ENCODE measurements at regions not wholly inside any gene's neighbourhood (a gene's known extent, or its start where the extent isn't known, plus 50 kb on each side); places are given as distances from the start of the nearest gene placed in this dataset.
A peak's percentile ranks its signal among the peaks of the same experiment; 100 is the strongest.
"Not testable (repeated sequence)": the region's sequence is repeated elsewhere in the genome, so short reads cannot be mapped to it uniquely, and the experiment has no call there.

- H3K36me3 ChIP-seq (ENCODE audit: insufficient read depth, low read length) = no peaks in the 10 kb centered on the region
- H3K27ac ChIP-seq (ENCODE audit: low read depth, low read length, poor library complexity, severe bottlenecking) = no peak overlapping the region
- no peak for TF ChIP-seq EZH2 (IDR thresholded peaks at IDR 0.05; ENCODE audit: borderline replicate concordance, low read length)
- TF ChIP-seq, protein P1, sequence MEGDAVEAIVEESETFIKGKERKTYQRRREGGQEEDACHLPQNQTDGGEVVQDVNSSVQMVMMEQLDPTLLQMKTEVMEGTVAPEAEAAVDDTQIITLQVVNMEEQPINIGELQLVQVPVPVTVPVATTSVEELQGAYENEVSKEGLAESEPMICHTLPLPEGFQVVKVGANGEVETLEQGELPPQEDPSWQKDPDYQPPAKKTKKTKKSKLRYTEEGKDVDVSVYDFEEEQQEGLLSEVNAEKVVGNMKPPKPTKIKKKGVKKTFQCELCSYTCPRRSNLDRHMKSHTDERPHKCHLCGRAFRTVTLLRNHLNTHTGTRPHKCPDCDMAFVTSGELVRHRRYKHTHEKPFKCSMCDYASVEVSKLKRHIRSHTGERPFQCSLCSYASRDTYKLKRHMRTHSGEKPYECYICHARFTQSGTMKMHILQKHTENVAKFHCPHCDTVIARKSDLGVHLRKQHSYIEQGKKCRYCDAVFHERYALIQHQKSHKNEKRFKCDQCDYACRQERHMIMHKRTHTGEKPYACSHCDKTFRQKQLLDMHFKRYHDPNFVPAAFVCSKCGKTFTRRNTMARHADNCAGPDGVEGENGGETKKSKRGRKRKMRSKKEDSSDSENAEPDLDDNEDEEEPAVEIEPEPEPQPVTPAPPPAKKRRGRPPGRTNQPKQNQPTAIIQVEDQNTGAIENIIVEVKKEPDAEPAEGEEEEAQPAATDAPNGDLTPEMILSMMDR (IDR thresholded peaks at IDR 0.05; ENCODE audit: low read length) = peak; percentile 86
- no peak overlapping the region for H3K4me3 ChIP-seq (ENCODE audit: low read depth, low read length, poor library complexity, severe bottlenecking)
- no peak overlapping the region for H3K4me2 ChIP-seq (ENCODE audit: low read length)
- H3K4me1 ChIP-seq (ENCODE audit: insufficient read depth, low read length, severe bottlenecking) = peaks cover under 1% of the 10 kb centered on the region
- no peaks in the 10 kb centered on the region for H4K20me1 ChIP-seq (ENCODE audit: insufficient read depth, low read length)
- no peaks in the 10 kb centered on the region for H3F3A ChIP-seq (ENCODE audit: insufficient read depth, low read length)
- no peaks in the 10 kb centered on the region for H3K9me3 ChIP-seq (ENCODE audit: low read length)
- no peak overlapping the region for H2AFZ ChIP-seq (ENCODE audit: low read length)
- no peaks in the 10 kb centered on the region for H3K9me2 ChIP-seq (ENCODE audit: low read depth, low read length)
- H3K9ac ChIP-seq (ENCODE audit: low read length) = no peak overlapping the region
- H3K27me3 ChIP-seq (ENCODE audit: insufficient read depth, low read length) = no peaks in the 10 kb centered on the region
- no peaks in the 10 kb centered on the region for H3K79me2 ChIP-seq (ENCODE audit: insufficient read depth, low read length)
These were observed 115.8 kb downstream of the EMB start for GRCh38 chr5:50325237-50325832.

DNA sequence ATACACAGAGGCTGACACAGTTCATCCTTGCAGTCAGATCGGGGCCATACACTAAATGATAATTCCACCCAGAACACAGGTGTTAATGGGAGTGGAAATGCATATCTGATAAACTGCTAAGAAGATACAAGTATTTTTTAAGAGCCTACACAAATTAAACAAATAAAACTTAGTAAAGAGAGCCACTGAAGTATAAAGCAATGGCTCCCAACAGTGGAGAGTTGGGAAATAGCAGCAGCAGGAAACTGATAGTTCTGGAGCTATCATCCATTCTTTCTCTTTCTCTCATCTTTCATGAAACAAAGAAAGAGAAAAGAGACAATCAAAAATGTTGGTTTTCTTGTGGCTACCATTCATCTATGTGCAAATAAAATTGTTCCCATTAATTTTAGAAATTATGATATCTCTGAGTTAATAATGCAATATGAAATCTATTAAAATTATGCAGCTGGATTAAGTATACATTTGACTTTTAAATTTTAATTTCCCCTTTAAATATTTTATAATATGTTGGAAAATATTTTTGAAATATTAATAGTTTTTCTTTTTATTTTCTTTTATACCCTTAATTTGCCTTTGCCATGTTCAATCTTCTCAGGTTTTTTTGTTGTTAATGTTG, 120.8 kb downstream of the EMB start:
- Histone ChIP-seq H3K27me3 (ENCODE audit: insufficient read depth, low read length) (no peaks in the 10 kb centered on the region), H3K9me3 (ENCODE audit: low read length) (no peaks in the 10 kb centered on the region), H3F3A (ENCODE audit: insufficient read depth, low read length) (no peaks in the 10 kb centered on the region), H3K4me2 (ENCODE audit: low read length) (no peak overlapping the region; the same call in 1 of the 2 replicates), H3K79me2 (ENCODE audit: insufficient read depth, low read length) (no peaks in the 10 kb centered on the region), H3K36me3 (ENCODE audit: insufficient read depth, low read length) (no peaks in the 10 kb centered on the region), H4K20me1 (ENCODE audit: insufficient read depth, low read length) (no peaks in the 10 kb centered on the region), H2AFZ (ENCODE audit: low read length) (no peak overlapping the region), H3K9me2 (ENCODE audit: low read depth, low read length) (no peaks in the 10 kb centered on the region), H3K9ac (ENCODE audit: low read length) (no peak overlapping the region), H3K4me1 (ENCODE audit: insufficient read depth, low read length, severe bottlenecking) (peaks cover 14% of the 10 kb centered on the region), H3K4me3 (ENCODE audit: low read depth, low read length, poor library complexity, severe bottlenecking) (no peak overlapping the region), H3K27ac (ENCODE audit: low read depth, low read length, poor library complexity, severe bottlenecking) (no peak overlapping the region)
- TF ChIP-seq, protein P1 (IDR thresholded peaks at IDR 0.05; ENCODE audit: low read length) = peak; percentile 84
- no peak for TF ChIP-seq EZH2 (IDR thresholded peaks at IDR 0.05; ENCODE audit: borderline replicate concordance, low read length)

DNA sequence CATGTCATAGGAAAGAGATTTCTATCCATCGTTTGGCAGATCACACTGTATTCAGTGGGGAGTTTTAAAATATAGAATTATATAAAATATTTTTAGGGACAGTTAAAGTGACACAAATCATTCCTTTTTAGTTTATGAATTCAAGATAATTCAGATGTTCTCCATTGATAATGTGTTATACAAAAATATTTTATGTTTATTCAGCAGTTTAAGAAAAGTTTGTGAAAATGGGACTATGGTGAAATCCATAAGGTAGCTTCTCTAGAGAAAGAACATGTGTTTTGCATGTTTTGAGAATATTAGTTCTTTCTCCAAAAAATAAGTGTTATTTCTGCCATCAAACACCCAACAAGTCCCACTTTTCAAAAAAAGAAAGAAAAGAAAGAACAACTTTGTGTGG, 122.9 kb downstream of the EMB start:
- Histone ChIP-seq H3K9me3 (ENCODE audit: low read length) (no peaks in the 10 kb centered on the region), H3K79me2 (ENCODE audit: insufficient read depth, low read length) (no peaks in the 10 kb centered on the region), H3K9ac (ENCODE audit: low read length) (no peak overlapping the region), H3K27ac (ENCODE audit: low read depth, low read length, poor library complexity, severe bottlenecking) (no peak overlapping the region), H3K9me2 (ENCODE audit: low read depth, low read length) (no peaks in the 10 kb centered on the region), H3K4me2 (ENCODE audit: low read length) (no peak overlapping the region), H3K27me3 (ENCODE audit: insufficient read depth, low read length) (no peaks in the 10 kb centered on the region), H3K4me3 (ENCODE audit: low read depth, low read length, poor library complexity, severe bottlenecking) (no peak overlapping the region), H2AFZ (ENCODE audit: low read length) (no peak overlapping the region), H3F3A (ENCODE audit: insufficient read depth, low read length) (no peaks in the 10 kb centered on the region), H4K20me1 (ENCODE audit: insufficient read depth, low read length) (no peaks in the 10 kb centered on the region), H3K36me3 (ENCODE audit: insufficient read depth, low read length) (no peaks in the 10 kb centered on the region), H3K4me1 (ENCODE audit: insufficient read depth, low read length, severe bottlenecking) (peaks cover 14% of the 10 kb centered on the region)
- TF ChIP-seq, protein P1 (IDR thresholded peaks at IDR 0.05; ENCODE audit: low read length) = no peak
- TF ChIP-seq EZH2 (IDR thresholded peaks at IDR 0.05; ENCODE audit: borderline replicate concordance, low read length) = no peak

DNA sequence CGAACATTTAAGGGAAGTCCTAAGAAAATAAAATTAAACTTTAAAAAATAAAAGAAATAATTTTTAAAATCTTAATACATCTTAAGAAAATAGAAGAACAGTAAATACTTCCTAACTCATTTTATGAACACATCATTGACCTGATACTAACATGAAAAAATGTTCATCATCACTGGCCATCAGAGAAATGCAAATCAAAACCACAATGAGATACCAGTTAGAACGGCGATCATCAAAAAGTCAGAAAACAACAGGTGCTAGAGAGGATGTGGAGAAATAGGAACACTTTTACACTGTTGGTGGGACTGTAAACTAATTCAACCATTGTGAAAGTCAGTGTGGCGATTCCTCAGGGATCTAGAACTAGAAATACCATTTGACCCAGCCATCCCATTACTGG, 134.6 kb downstream of the EMB start:
- not testable (repeated sequence) for H3K9me2 ChIP-seq (ENCODE audit: low read depth, low read length); H4K20me1 ChIP-seq (ENCODE audit: insufficient read depth, low read length); H3K4me2 ChIP-seq (ENCODE audit: low read length); H3K9ac ChIP-seq (ENCODE audit: low read length); H3K27me3 ChIP-seq (ENCODE audit: insufficient read depth, low read length); H3K4me3 ChIP-seq (ENCODE audit: low read depth, low read length, poor library complexity, severe bottlenecking); H3K9me3 ChIP-seq (ENCODE audit: low read length); H3K36me3 ChIP-seq (ENCODE audit: insufficient read depth, low read length); H3F3A ChIP-seq (ENCODE audit: insufficient read depth, low read length); H2AFZ ChIP-seq (ENCODE audit: low read length); H3K79me2 ChIP-seq (ENCODE audit: insufficient read depth, low read length)
- H3K4me1 ChIP-seq (ENCODE audit: insufficient read depth, low read length, severe bottlenecking) = peaks cover 17% of the 10 kb centered on the region
- H3K27ac ChIP-seq (ENCODE audit: low read depth, low read length, poor library complexity, severe bottlenecking) = peak overlapping the region; percentile 40

Data from OCI-LY1 (cell line).